HG03064 (cell line): ENCODE measurements at regions not wholly inside any gene's neighbourhood (a gene's known extent, or its start where the extent isn't known, plus 50 kb on each side); places are given as distances from the start of the nearest gene placed in this dataset.

Source experiments
- ATAC-seq: cut with Tn5 transposase; IDR thresholded peaks from one replicate; pipeline ENCODE4 v1.9.1; 2021; ENCODE audit warnings: low read depth; ENCODE audit not compliant: unreplicated experiment

- no peak for ATAC-seq
Observed at GRCh38 chr5:158099571-158100105, 240.7 kb upstream of the CLINT1 start.

- ATAC-seq, result no peak
Observed at GRCh38 chr5:158096835-158097234, 237.9 kb upstream of the CLINT1 start.

- ATAC-seq, result no peak
Observed at GRCh38 chr5:158086856-158087255, 227.9 kb upstream of the CLINT1 start.

- ATAC-seq, result no peak
Observed at GRCh38 chr5:158084292-158084691, 225.3 kb upstream of the CLINT1 start.

GRCh38 chr5:158082696-158083287 lies 223.8 kb upstream of the CLINT1 start:
- ATAC-seq, result no peak

DNA sequence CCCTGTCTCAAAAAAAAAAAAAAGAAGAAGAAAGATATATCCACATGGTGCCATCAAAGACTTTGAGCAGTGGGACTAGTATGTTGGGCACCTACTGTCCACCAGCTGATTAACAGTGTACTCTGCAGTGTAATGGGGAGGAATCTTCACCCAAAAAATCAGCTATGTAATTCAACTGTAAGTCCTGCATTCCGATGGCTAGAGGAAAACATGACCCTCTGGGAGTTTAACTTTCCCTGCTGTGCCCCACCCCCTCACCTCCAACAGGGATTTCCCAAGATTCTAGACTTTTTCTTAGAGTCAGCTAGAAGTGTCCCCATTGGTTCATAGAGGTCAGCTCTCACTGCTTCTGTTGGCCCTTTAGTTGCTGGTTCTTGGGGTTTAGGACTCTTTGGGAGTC lies 221.2 kb upstream of the CLINT1 start:
- no peak for ATAC-seq

DNA sequence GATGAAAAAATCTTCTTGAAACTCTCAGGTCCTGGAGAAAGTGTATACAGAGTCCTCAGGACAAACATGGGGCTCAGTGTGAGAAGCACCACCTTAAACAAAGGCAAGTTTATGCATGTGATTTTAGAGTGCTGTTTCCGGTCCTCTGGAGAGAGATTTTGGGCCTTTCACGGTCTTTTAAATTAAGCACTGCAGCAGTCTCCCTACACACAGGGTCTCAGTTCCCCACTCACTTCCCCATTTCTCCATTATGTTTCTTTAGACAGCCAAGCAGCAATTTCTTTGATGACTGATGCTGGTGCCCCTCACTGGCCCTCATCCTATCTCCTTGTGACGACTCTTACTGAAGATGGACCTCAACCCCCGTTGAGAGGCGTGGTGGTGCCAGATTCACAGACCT lies 220.2 kb upstream of the CLINT1 start:
- no peak for ATAC-seq

- ATAC-seq, result no peak
Observed at GRCh38 chr5:158074992-158075769, 216.2 kb upstream of the CLINT1 start.

DNA sequence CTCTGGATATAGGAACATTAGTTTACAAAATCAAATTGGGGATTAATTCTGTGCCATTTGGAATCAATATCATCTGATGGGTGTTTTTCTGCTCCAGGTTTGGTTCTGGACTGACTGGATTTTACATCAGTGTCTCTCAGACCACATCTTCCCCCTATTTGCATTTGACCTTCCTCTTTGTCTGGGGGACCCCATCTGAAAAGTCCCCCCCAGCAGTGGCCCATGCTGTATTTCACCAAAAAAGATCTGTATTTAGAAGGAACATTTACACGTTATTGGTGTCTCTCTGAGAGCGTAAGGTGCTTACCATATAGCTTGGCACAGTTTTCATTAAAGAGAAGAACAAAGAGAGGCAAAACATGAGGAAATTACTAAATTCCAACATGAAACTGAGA lies 215.6 kb upstream of the CLINT1 start:
- ATAC-seq, result no peak

DNA sequence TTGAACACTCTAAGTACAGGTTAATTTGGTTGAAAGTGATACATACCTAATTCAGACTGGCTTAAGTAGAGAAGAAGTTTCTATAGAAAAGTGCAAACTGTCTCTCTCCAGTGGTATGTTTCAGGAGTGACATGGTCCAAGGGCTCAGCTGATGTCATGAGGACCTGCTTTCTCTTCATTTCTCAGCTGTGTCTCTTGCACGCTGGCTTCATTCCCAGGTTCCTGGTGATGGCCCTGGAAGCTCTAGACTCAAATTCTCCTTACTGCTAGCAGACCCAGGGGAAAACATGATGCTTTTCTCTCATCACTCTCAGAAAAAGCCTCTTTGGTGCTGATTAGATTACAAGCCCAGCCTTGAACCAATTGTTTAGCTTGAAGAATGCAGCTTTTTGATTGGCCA lies 211.9 kb upstream of the CLINT1 start:
- no peak for ATAC-seq

- no peak for ATAC-seq
Observed at GRCh38 chr5:158069838-158070237, 210.9 kb upstream of the CLINT1 start.

GRCh38 chr5:158068964-158069363 lies 210.0 kb upstream of the CLINT1 start:
- ATAC-seq, result no peak

- no peak for ATAC-seq
Observed at GRCh38 chr5:158066076-158066475, 207.1 kb upstream of the CLINT1 start.

DNA sequence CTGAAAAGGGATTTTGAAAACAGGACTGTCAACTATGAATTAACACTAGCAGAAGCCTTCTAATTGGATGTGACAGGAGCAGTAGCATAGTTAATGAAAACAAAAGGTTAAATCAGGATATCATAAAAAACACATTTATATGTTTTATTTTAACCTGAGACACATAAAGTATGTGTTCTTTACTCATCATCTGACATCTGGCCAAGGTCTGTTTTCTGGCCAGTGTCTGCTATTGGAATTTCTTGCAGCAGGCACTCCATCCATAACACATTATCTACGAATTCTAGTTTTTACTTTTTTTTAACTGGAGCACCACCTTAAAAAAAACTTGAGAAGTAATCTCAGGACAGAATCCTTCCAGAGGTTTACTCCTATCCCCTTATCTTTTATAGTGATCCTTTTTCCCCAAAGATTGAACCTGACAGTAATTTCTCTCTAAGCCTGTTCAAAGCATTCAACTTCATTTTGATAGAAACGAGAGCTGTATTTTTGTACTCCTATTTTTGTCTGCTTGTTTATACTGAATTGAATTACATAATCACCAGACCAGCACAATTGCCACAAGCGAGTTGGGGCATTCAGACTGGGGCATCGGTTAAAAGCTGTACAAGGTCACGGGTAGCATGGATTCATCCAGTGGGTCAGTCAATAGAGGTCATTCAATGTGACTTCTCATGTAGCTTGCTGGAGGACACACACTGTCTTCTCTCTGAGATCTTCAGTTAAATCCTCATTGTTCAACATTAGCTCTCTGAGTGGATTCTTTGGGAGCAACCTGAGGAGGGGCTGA lies 205.6 kb upstream of the CLINT1 start:
- no peak for ATAC-seq

DNA sequence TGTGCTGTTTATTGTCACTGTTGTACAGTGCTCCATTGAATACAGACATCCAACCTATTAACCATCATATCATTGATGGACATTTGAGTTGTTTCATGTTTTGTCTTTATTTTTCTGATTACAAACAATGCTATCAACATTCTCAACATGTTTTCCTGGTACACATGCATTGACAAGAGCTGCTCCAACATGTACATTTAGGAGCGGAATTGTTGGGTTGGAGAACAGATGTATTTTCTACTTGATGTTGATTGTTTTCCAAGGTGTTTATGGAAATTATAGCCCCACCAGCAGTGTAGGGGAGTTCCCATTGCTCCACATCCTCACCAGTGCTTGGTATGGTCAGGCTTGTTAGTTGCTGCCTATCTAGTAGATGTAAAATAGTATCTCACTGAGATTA lies 204.1 kb upstream of the CLINT1 start:
- ATAC-seq, result no peak

DNA sequence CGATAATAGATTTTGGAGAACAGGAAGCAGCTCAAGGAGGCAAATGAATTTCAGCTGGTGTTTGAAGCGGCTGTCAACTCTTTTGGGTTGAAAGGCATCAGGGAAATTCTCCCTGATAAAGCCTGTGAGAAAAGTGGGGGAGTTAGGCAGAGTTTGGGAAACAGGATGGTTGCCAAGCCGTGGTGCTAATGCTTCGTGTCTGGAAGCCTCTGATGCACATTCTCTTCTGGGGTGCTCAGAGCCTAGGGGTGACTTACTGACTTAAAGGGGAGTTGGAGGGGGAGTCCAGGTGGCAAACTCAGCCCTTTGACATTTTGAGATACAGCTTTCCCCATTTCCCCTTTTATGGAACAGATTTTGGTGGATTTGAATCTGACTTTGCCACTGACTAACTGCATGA lies 202.5 kb upstream of the CLINT1 start:
- no peak for ATAC-seq

DNA sequence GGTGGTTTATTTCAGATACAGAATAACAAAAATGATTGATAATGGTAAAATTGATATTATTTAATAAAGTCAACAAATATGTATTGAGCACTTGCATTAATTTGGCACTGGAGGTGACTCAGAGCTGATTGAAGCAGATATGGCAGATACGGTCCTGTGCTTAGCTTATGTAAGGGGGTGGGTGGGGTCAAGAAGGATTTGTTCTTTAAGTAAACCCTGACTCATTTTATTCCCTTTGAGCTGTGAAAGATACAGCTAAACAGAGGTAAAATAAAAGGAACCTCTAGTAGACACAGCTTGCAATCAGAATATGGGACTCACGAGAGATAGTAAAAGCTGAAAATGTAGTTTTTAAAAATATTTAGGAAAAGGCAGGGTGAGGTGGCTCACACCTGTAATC lies 201.3 kb upstream of the CLINT1 start:
- ATAC-seq, result no peak

DNA sequence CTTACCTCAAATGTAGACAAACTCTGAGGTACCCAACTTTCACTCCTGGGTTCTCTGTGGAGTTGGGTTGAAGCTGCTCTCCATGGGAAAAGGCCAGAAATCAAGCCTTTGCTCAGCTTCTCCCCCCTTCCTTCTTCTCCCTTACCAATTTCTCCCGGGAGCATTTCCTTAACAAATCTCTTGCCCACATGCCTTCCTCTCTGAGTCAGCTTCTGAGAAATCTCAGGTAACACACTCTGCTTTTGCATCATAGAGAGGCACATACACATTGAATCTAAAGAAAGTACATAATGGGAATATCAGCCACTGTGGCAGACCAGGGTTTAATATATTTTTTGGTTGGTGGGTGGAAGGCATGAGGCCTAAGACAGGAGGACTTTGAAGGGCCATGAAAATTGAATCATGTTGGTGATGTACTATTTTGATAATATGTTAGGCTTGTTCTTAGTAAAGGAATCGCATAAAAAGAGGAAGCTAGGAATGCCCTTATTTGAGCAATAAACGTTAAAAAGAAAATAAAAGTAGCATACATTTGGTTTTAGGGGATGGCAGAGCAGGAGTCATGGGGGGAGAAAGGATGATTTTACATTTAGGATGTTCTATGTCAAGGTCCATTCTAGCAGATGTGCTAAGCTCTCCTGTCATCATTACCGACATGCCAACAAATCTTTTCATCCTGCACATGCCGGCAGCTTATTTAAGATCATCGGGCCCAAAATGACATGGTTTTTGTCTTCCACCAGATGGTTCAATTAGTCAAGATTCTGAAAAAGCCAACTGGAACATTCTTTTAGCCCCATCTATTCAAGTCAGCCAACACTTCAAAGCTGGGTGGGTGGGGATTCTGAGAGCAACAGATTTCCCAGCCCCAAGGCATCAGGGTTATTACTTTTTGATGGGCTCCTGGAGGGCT lies 199.5 kb upstream of the CLINT1 start:
- ATAC-seq, result no peak

DNA sequence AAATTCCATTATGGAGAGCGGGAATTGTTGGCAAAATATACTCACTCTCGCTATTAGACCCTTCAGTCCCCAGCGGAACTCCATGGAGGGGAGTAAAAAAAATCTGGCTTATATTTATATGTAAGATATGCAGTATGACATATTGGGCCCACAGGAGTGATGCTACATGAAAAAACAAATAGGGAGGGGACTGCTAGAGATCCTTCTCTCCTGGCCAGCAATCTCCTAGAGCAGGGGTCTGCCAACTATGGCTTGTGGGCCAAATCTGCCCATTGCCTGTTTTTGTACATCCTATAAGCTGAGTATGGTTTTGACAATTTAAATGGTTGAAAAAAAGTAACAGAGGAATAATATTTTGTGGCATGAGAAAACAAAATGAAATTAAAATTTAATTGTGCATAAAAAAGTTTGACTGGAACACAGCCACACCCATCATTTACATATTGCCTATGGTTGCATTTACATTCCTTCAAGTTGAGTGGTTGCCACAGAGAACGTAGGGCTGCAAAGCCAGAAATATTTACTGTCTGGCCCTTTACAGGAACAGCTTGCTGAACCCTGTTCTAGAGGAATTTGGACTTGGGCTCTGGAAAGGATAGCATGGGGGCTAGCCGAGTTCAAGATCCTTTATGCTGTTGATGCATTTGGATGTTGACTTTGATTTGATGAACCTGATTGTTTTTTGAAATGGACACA lies 197.3 kb upstream of the CLINT1 start:
- ATAC-seq, result no peak

DNA sequence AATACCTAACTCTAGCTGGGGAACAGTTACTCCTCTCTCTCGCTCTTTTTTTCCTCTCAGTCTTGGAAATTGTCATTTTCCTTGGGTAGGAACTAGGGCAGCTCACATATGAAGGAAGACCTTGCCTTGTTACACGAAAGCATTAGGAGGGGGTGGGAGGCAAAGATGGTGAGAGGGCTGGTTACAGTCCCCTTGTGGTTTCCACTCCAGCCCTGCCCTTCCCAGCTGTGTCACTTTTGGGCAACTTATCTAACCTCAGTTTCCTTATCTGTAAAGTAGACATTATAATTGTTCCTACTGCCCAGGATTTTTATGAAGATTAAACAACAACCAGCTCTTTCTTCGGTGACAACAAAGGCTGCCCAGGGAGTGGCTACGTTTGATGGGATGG lies 196.2 kb upstream of the CLINT1 start:
- ATAC-seq, result no peak
